Activated T-helper 2 cell treated with anti-CD3 and anti-CD28 coated beads, Interferon-gamma antibody, Interleukin-2, Interleukin-4, amounts not matched to agents 10 μg/mL and 5 μg/mL and 100 μg/mL, durations not matched to agents 14 hours and 24 hours and 36 hours (primary cell): ENCODE measurements at regions not wholly inside any gene's neighbourhood (a gene's known extent, or its start where the extent isn't known, plus 50 kb on each side); places are given as distances from the start of the nearest gene placed in this dataset.
"Not testable (repeated sequence)": the region's sequence is repeated elsewhere in the genome, so short reads cannot be mapped to it uniquely, and the experiment has no call there.

ENCODE experiments used
- DNase-seq: peaks from one replicate; pipeline ENCODE4 v3.0.0; 2021; ENCODE audit warnings: low spot score
- H3K27ac Mint-ChIP-seq: one replicate; pipeline ENCODE4 v1.8.0; 2021; ENCODE audit warnings: mixed read lengths
- H3K27me3 Mint-ChIP-seq: one replicate; pipeline ENCODE4 v1.8.0; 2021; ENCODE audit warnings: low read depth, mixed read lengths
- H3K36me3 Mint-ChIP-seq: one replicate; pipeline ENCODE4 v1.8.0; 2021; ENCODE audit warnings: low read depth, mixed read lengths
- H3K4me1 Mint-ChIP-seq: one replicate; pipeline ENCODE4 v1.8.0; 2021; ENCODE audit warnings: low read depth, mixed read lengths
- H3K4me3 Mint-ChIP-seq: one replicate; pipeline ENCODE4 v1.8.0; 2021; ENCODE audit warnings: low read depth, mild to moderate bottlenecking, moderate library complexity, mixed read lengths
- H3K9me3 Mint-ChIP-seq: one replicate; pipeline ENCODE4 v1.8.0; 2021; ENCODE audit warnings: mixed read lengths
- intact Hi-C: fragments of 100-400 bp; cut with micrococcal nuclease; formaldehyde crosslinking; loops from one replicate; pipeline ENCODE4 v1.15.1; 2023

GRCh38 chr11:103616586-103616985 lies 419.9 kb upstream of the DDI1 start:
- H3K9me3 Mint-ChIP-seq, H3K4me3 Mint-ChIP-seq, H3K27ac Mint-ChIP-seq, DNase-seq, intact Hi-C loops, H3K4me1 Mint-ChIP-seq, H3K36me3 Mint-ChIP-seq, H3K27me3 Mint-ChIP-seq: not testable (repeated sequence)

- no peaks in the 10 kb centered on the region for H3K4me1 Mint-ChIP-seq
- no peak overlapping the region for H3K27ac Mint-ChIP-seq
- no peaks in the 10 kb centered on the region for H3K9me3 Mint-ChIP-seq
- DNase-seq = no peak
- no peaks in the 10 kb centered on the region for H3K36me3 Mint-ChIP-seq
- H3K27me3 Mint-ChIP-seq = no peaks in the 10 kb centered on the region
- intact Hi-C loops = no loop called here
- no peak overlapping the region for H3K4me3 Mint-ChIP-seq
Observed at GRCh38 chr11:103618528-103618927, 417.9 kb upstream of the DDI1 start.

GRCh38 chr11:103619480-103619879 lies 417.0 kb upstream of the DDI1 start:
- no peak for DNase-seq
- Mint-ChIP-seq H3K4me1 (no peaks in the 10 kb centered on the region), H3K36me3 (no peaks in the 10 kb centered on the region), H3K4me3 (no peak overlapping the region), H3K27me3 (no peaks in the 10 kb centered on the region), H3K9me3 (no peaks in the 10 kb centered on the region), H3K27ac (no peak overlapping the region)
- intact Hi-C loops = no loop called here

GRCh38 chr11:103619938-103620337 lies 416.5 kb upstream of the DDI1 start:
- Mint-ChIP-seq H3K4me1 (no peaks in the 10 kb centered on the region), H3K4me3 (no peak overlapping the region), H3K27ac (no peak overlapping the region), H3K9me3 (no peaks in the 10 kb centered on the region), H3K36me3 (no peaks in the 10 kb centered on the region), H3K27me3 (no peaks in the 10 kb centered on the region)
- no peak for DNase-seq
- intact Hi-C loops = no loop called here

GRCh38 chr11:103622296-103622695 lies 414.1 kb upstream of the DDI1 start:
- H3K9me3 Mint-ChIP-seq = no peaks in the 10 kb centered on the region
- H3K4me1 Mint-ChIP-seq = no peaks in the 10 kb centered on the region
- no peaks in the 10 kb centered on the region for H3K36me3 Mint-ChIP-seq
- intact Hi-C loops = no loop called here
- no peak overlapping the region for H3K27ac Mint-ChIP-seq
- no peaks in the 10 kb centered on the region for H3K27me3 Mint-ChIP-seq
- DNase-seq = no peak
- H3K4me3 Mint-ChIP-seq = no peak overlapping the region

GRCh38 chr11:103623933-103624332 lies 412.5 kb upstream of the DDI1 start:
- DNase-seq = no peak
- H3K27ac Mint-ChIP-seq = no peak overlapping the region
- no peaks in the 10 kb centered on the region for H3K9me3 Mint-ChIP-seq
- H3K4me3 Mint-ChIP-seq = no peak overlapping the region
- H3K27me3 Mint-ChIP-seq = no peaks in the 10 kb centered on the region
- no peaks in the 10 kb centered on the region for H3K36me3 Mint-ChIP-seq
- intact Hi-C loops = no loop called here
- H3K4me1 Mint-ChIP-seq = no peaks in the 10 kb centered on the region

GRCh38 chr11:103624708-103625623 lies 411.5 kb upstream of the DDI1 start:
- intact Hi-C loops = no loop called here
- Mint-ChIP-seq H3K4me3 (no peak overlapping the region), H3K4me1 (no peaks in the 10 kb centered on the region), H3K9me3 (no peaks in the 10 kb centered on the region), H3K27me3 (no peaks in the 10 kb centered on the region), H3K36me3 (no peaks in the 10 kb centered on the region), H3K27ac (no peak overlapping the region)
- DNase-seq = no peak

GRCh38 chr11:103625624-103625965 lies 410.8 kb upstream of the DDI1 start:
- intact Hi-C loops = no loop called here
- Mint-ChIP-seq H3K9me3 (no peaks in the 10 kb centered on the region), H3K27me3 (no peaks in the 10 kb centered on the region), H3K4me1 (no peaks in the 10 kb centered on the region), H3K4me3 (no peak overlapping the region), H3K36me3 (no peaks in the 10 kb centered on the region), H3K27ac (no peak overlapping the region)
- no peak for DNase-seq

- Mint-ChIP-seq H3K9me3 (no peaks in the 10 kb centered on the region), H3K4me1 (no peaks in the 10 kb centered on the region), H3K4me3 (no peak overlapping the region), H3K27me3 (no peaks in the 10 kb centered on the region), H3K36me3 (no peaks in the 10 kb centered on the region), H3K27ac (no peak overlapping the region)
- intact Hi-C loops = no loop called here
- DNase-seq = no peak
Observed at GRCh38 chr11:103628121-103628520, 408.3 kb upstream of the DDI1 start.

- intact Hi-C loops = no loop called here
- Mint-ChIP-seq H3K4me1 (no peaks in the 10 kb centered on the region), H3K27me3 (no peaks in the 10 kb centered on the region), H3K4me3 (no peak overlapping the region), H3K9me3 (no peaks in the 10 kb centered on the region), H3K36me3 (no peaks in the 10 kb centered on the region), H3K27ac (no peak overlapping the region)
- no peak for DNase-seq
Observed at GRCh38 chr11:103631841-103632240, 404.6 kb upstream of the DDI1 start.

- Mint-ChIP-seq H3K27ac (no peak overlapping the region), H3K4me1 (no peaks in the 10 kb centered on the region), H3K9me3 (no peaks in the 10 kb centered on the region), H3K36me3 (no peaks in the 10 kb centered on the region), H3K4me3 (no peak overlapping the region), H3K27me3 (no peaks in the 10 kb centered on the region)
- intact Hi-C loops = no loop called here
- DNase-seq = no peak
Observed at GRCh38 chr11:103633068-103633788, 403.2 kb upstream of the DDI1 start.

- Mint-ChIP-seq H3K36me3 (no peaks in the 10 kb centered on the region), H3K4me3 (no peak overlapping the region), H3K27ac (no peak overlapping the region), H3K9me3 (no peaks in the 10 kb centered on the region), H3K4me1 (no peaks in the 10 kb centered on the region), H3K27me3 (no peaks in the 10 kb centered on the region)
- intact Hi-C loops = no loop called here
- no peak for DNase-seq
Observed at GRCh38 chr11:103633819-103634590, 402.4 kb upstream of the DDI1 start.

GRCh38 chr11:103636232-103636631 lies 400.2 kb upstream of the DDI1 start:
- no peak overlapping the region for H3K4me3 Mint-ChIP-seq
- H3K36me3 Mint-ChIP-seq = no peaks in the 10 kb centered on the region
- no peaks in the 10 kb centered on the region for H3K27me3 Mint-ChIP-seq
- intact Hi-C loops = no loop called here
- DNase-seq = no peak
- H3K4me1 Mint-ChIP-seq = no peaks in the 10 kb centered on the region
- H3K27ac Mint-ChIP-seq = no peak overlapping the region
- H3K9me3 Mint-ChIP-seq = no peaks in the 10 kb centered on the region
